ENCODE measurements at regions not wholly inside any gene's neighbourhood (a gene's known extent, or its start where the extent isn't known, plus 50 kb on each side); places are given as distances from the start of the nearest gene placed in this dataset.

- no peaks in the 10 kb centered on the region for H3K36me3 ChIP-seq (ENCODE audit: insufficient read depth, low read length)
- H3K79me2 ChIP-seq (ENCODE audit: insufficient read depth, low read length): no peaks in the 10 kb centered on the region
- no peak overlapping the region for H3K4me3 ChIP-seq (ENCODE audit: insufficient read depth, low read length)
- peaks cover 2% of the 10 kb centered on the region for H3K9me3 ChIP-seq (ENCODE audit: low read depth, low read length)
- no peak overlapping the region for H2AFZ ChIP-seq (ENCODE audit: low read length)
- H3K27ac ChIP-seq (ENCODE audit: low read depth, low read length): no peak overlapping the region
- H3K27me3 ChIP-seq (ENCODE audit: insufficient read depth, low read length): no peaks in the 10 kb centered on the region
- no peaks in the 10 kb centered on the region for H4K20me1 ChIP-seq (ENCODE audit: insufficient read depth, low read length)
- DNase-seq (ENCODE audit: insufficient read length, low spot score, missing footprints): no peak
- no peak for TF ChIP-seq CTCF (IDR thresholded peaks at IDR 0.05; ENCODE audit: extremely low read depth, low read depth, low read length)
- H3K4me2 ChIP-seq (ENCODE audit: insufficient read depth, low read length): no peak overlapping the region
- H3K4me1 ChIP-seq (ENCODE audit: insufficient read depth, low read length): no peaks in the 10 kb centered on the region
Observed at GRCh38 chr7:89559596-89559995, 594.7 kb upstream of the STEAP1 start.

DNA sequence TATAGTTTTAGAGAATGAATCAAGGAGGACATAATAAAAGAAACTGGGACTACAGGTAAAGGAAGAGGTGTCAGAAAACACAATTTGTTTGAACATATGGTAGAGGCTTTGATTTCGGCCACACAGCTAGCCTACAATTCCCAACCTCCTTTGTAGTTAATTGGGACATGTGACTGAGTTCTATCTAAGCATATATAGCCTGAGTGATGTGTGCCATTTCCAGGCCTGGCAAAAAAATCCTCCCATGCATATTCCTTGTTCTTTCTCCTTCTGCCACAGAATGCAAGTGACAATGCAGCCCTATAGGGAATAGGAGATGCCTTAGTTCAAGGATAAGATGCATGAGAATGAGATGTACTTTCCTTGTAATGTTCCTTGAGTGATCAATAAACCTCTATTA, 590.7 kb upstream of the STEAP1 start:
- Histone ChIP-seq H3K27me3 (ENCODE audit: insufficient read depth, low read length) (no peaks in the 10 kb centered on the region), H3K27ac (ENCODE audit: low read depth, low read length) (no peak overlapping the region), H3K79me2 (ENCODE audit: insufficient read depth, low read length) (no peaks in the 10 kb centered on the region), H3K4me3 (ENCODE audit: insufficient read depth, low read length) (no peak overlapping the region), H3K4me1 (ENCODE audit: insufficient read depth, low read length) (no peaks in the 10 kb centered on the region), H3K36me3 (ENCODE audit: insufficient read depth, low read length) (no peaks in the 10 kb centered on the region), H3K4me2 (ENCODE audit: insufficient read depth, low read length) (no peak overlapping the region), H4K20me1 (ENCODE audit: insufficient read depth, low read length) (no peaks in the 10 kb centered on the region), H2AFZ (ENCODE audit: low read length) (no peak overlapping the region), H3K9me3 (ENCODE audit: low read depth, low read length) (peaks cover 2% of the 10 kb centered on the region)
- no peak for DNase-seq (ENCODE audit: insufficient read length, low spot score, missing footprints)
- TF ChIP-seq CTCF (IDR thresholded peaks at IDR 0.05; ENCODE audit: extremely low read depth, low read depth, low read length): no peak

- Histone ChIP-seq H3K36me3 (ENCODE audit: insufficient read depth, low read length) (no peaks in the 10 kb centered on the region), H4K20me1 (ENCODE audit: insufficient read depth, low read length) (no peaks in the 10 kb centered on the region), H3K4me3 (ENCODE audit: insufficient read depth, low read length) (no peak overlapping the region), H3K27me3 (ENCODE audit: insufficient read depth, low read length) (no peaks in the 10 kb centered on the region), H3K4me2 (ENCODE audit: insufficient read depth, low read length) (no peak overlapping the region), H3K9me3 (ENCODE audit: low read depth, low read length) (no peaks in the 10 kb centered on the region), H2AFZ (ENCODE audit: low read length) (no peak overlapping the region), H3K4me1 (ENCODE audit: insufficient read depth, low read length) (no peaks in the 10 kb centered on the region), H3K27ac (ENCODE audit: low read depth, low read length) (no peak overlapping the region), H3K79me2 (ENCODE audit: insufficient read depth, low read length) (no peaks in the 10 kb centered on the region)
- DNase-seq (ENCODE audit: insufficient read length, low spot score, missing footprints): no peak
- no peak for TF ChIP-seq CTCF (IDR thresholded peaks at IDR 0.05; ENCODE audit: extremely low read depth, low read depth, low read length)
Observed at GRCh38 chr7:89584896-89585295, 569.4 kb upstream of the STEAP1 start.

DNA sequence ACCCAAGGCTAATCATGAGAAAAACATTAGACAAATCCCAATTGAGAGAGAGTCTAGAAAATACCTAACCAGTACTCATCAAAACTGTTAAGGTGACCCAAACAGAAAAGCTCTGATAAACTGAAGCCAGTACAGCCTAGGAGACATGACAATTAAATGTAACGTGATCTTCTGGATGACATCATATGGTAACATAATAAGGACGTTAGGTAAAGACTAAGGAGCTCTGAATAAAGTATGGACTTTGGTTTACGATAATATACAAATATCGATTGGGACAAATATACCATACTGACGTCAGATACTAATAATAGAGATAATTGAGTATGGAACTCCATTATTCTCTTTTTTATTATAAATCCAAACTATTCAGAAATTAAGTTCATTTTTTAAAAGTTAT, 561.1 kb upstream of the STEAP1 start:
- no peaks in the 10 kb centered on the region for H3K27me3 ChIP-seq (ENCODE audit: insufficient read depth, low read length)
- no peaks in the 10 kb centered on the region for H3K4me1 ChIP-seq (ENCODE audit: insufficient read depth, low read length)
- no peaks in the 10 kb centered on the region for H3K36me3 ChIP-seq (ENCODE audit: insufficient read depth, low read length)
- no peak for TF ChIP-seq CTCF (IDR thresholded peaks at IDR 0.05; ENCODE audit: extremely low read depth, low read depth, low read length)
- no peak overlapping the region for H3K27ac ChIP-seq (ENCODE audit: low read depth, low read length)
- H3K4me2 ChIP-seq (ENCODE audit: insufficient read depth, low read length): no peak overlapping the region
- no peak overlapping the region for H2AFZ ChIP-seq (ENCODE audit: low read length)
- DNase-seq (ENCODE audit: insufficient read length, low spot score, missing footprints): no peak
- H3K79me2 ChIP-seq (ENCODE audit: insufficient read depth, low read length): no peaks in the 10 kb centered on the region
- no peaks in the 10 kb centered on the region for H4K20me1 ChIP-seq (ENCODE audit: insufficient read depth, low read length)
- H3K9me3 ChIP-seq (ENCODE audit: low read depth, low read length): no peaks in the 10 kb centered on the region
- no peak overlapping the region for H3K4me3 ChIP-seq (ENCODE audit: insufficient read depth, low read length)

All from osteoblast (primary cell).